ENCODE measurements at regions not wholly inside any gene's neighbourhood (a gene's known extent, or its start where the extent isn't known, plus 50 kb on each side); places are given as distances from the start of the nearest gene placed in this dataset.

DNA sequence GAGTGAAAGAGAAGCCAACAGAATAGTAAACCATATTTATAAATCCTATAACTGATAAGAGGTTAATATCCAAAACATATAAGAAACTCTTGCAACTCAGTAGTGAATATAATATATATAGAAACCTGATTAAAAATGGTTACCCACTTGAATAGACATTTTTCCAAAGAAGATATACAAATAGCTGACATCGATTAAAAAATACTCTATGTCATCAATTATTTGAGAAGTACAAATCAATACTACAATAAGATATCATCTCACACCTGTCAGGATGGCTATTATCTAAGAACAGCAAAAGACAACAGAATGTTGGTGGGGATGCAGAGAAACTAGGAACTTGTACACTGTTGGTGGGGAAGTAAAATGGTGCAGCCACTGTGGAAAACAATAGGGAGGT lies 254.4 kb downstream of the PPARGC1A start:
- H3K27ac ChIP-seq (ENCODE audit: low read length): no peak overlapping the region
- Mint-ChIP-seq H3K9me3 (peaks cover 3 to 8% (median 8%) of the 10 kb centered on the region in 3 donors), H3K36me3 (no peaks in the 10 kb centered on the region), H3K4me1 (no peaks in the 10 kb centered on the region), H3K4me3 (no peak overlapping the region), H3K27ac (no peak overlapping the region), H3K27me3 (no peaks in the 10 kb centered on the region)
- no CpG with 5 or more reads among the region's 1 CpG for WGBS (ENCODE audit: insufficient coverage)
- ATAC-seq (replicated peaks in 1 of 4): no peak
- H3K27me3 ChIP-seq (replicated peaks in 1 of 2; ENCODE audit: control insufficient read depth in 2 of 2, extremely low read depth in 1 of 2, insufficient read depth in 2 of 2, low read length in 1 of 2): no peaks in the 10 kb centered on the region
- H3K4me3 ChIP-seq (ENCODE audit: control insufficient read depth in 1 of 2, extremely low read depth in 1 of 2, low read length in 1 of 2): no peak overlapping the region
- H3K36me3 ChIP-seq (ENCODE audit: control insufficient read depth in 2 of 2, extremely low read depth in 1 of 2, insufficient read depth in 1 of 2, low read length in 1 of 2): no peaks in the 10 kb centered on the region
- DNase-seq: no peak
- ChIA-PET CTCF (no interaction called here), POLR2A (no interaction called here)
- H3K4me1 ChIP-seq (ENCODE audit: control insufficient read depth in 1 of 2, extremely low read depth in 1 of 2, insufficient read depth in 2 of 2, low read length in 2 of 2): no peaks in the 10 kb centered on the region
- H3K9me3 ChIP-seq: no peaks in the 10 kb centered on the region

DNA sequence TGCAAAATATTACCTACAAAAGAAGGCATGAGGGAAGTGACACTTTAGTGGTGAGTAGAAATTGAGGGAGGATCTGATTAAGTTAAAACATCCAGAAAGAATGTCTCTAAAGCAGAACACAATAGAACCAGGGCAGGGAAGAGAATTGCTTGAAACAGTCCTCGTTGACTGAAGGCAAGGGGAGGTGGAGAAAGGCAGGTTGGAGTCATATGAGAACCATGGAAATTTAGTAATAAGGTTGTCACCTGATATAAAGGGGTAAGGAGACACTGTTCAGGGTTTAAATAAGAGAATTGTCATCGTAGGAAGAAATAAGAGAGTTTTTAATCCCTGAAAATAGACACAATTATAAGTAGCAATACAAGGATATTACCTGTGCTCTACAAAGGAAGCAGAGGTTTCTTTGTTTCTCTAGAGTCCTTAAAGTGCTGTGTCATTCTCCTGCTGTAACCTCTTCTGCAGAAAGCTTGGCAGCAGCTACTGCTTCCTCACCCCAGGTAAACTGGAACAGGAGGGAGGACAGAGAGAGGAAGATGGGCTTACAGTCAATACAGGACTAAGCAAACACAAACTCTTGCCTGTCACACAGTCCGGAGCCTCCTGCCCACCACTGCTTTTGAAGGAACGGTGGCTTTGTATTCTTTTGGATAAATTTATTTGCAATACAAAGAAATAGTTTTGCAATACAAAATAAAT lies 258.4 kb downstream of the PPARGC1A start:
- Mint-ChIP-seq H3K4me1 (no peaks in the 10 kb centered on the region), H3K27ac (no peak overlapping the region), H3K4me3 (no peak overlapping the region), H3K27me3 (no peaks in the 10 kb centered on the region), H3K9me3 (peaks cover 3 to 11% (median 8%) of the 10 kb centered on the region in 3 donors), H3K36me3 (no peaks in the 10 kb centered on the region)
- Histone ChIP-seq H3K36me3 (ENCODE audit: control insufficient read depth in 2 of 2, extremely low read depth in 1 of 2, insufficient read depth in 1 of 2, low read length in 1 of 2) (no peaks in the 10 kb centered on the region), H3K27ac (ENCODE audit: low read length) (no peak overlapping the region), H3K4me3 (ENCODE audit: control insufficient read depth in 1 of 2, extremely low read depth in 1 of 2, low read length in 1 of 2) (no peak overlapping the region), H3K27me3 (replicated peaks in 1 of 2; ENCODE audit: control insufficient read depth in 2 of 2, extremely low read depth in 1 of 2, insufficient read depth in 2 of 2, low read length in 1 of 2) (no peaks in the 10 kb centered on the region), H3K4me1 (ENCODE audit: control insufficient read depth in 1 of 2, extremely low read depth in 1 of 2, insufficient read depth in 2 of 2, low read length in 2 of 2) (no peaks in the 10 kb centered on the region), H3K9me3 (no peaks in the 10 kb centered on the region)
- WGBS (ENCODE audit: insufficient coverage): 60% methylated on average over 1 of the region's 4 CpGs
- no peak for ATAC-seq (replicated peaks in 1 of 4)
- ChIA-PET POLR2A (no interaction called here), CTCF (no interaction called here)
- DNase-seq: no peak

DNA sequence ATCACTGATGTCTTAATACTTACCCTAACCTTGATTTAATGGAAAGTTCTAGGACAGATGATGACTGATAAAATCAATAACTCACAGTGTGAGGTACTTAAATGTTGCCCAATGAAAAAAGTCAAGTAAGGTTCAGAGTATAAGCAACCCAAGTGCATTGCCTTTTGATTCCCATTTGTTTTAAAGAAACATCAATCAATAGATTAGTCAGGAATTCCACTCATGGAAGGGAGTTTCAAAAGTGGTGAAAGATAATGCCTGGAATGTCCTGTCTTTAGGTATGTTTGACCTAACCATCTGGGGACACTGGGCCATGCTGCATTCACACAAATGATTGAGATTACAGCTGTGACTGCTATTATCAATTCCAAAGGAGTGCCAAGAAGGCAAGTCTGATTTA lies 259.7 kb downstream of the PPARGC1A start:
- no peak overlapping the region for H3K4me3 Mint-ChIP-seq
- no peak for DNase-seq
- Histone ChIP-seq H3K4me1 (ENCODE audit: control insufficient read depth in 1 of 2, extremely low read depth in 1 of 2, insufficient read depth in 2 of 2, low read length in 2 of 2) (no peaks in the 10 kb centered on the region), H3K9me3 (no peaks in the 10 kb centered on the region), H3K27ac (ENCODE audit: low read length) (no peak overlapping the region), H3K27me3 (replicated peaks in 1 of 2; ENCODE audit: control insufficient read depth in 2 of 2, extremely low read depth in 1 of 2, insufficient read depth in 2 of 2, low read length in 1 of 2) (no peaks in the 10 kb centered on the region), H3K4me3 (ENCODE audit: control insufficient read depth in 1 of 2, extremely low read depth in 1 of 2, low read length in 1 of 2) (no peak overlapping the region), H3K36me3 (ENCODE audit: control insufficient read depth in 2 of 2, extremely low read depth in 1 of 2, insufficient read depth in 1 of 2, low read length in 1 of 2) (no peaks in the 10 kb centered on the region)
- no peak overlapping the region for H3K27ac Mint-ChIP-seq
- no peaks in the 10 kb centered on the region for H3K36me3 Mint-ChIP-seq
- H3K4me1 Mint-ChIP-seq: no peaks in the 10 kb centered on the region
- H3K9me3 Mint-ChIP-seq: peaks cover 3 to 8% (median 7%) of the 10 kb centered on the region in 3 donors
- H3K27me3 Mint-ChIP-seq: no peaks in the 10 kb centered on the region
- ATAC-seq (replicated peaks in 1 of 4): no peak
- CTCF ChIA-PET: no interaction called here
- POLR2A ChIA-PET: no interaction called here

DNA sequence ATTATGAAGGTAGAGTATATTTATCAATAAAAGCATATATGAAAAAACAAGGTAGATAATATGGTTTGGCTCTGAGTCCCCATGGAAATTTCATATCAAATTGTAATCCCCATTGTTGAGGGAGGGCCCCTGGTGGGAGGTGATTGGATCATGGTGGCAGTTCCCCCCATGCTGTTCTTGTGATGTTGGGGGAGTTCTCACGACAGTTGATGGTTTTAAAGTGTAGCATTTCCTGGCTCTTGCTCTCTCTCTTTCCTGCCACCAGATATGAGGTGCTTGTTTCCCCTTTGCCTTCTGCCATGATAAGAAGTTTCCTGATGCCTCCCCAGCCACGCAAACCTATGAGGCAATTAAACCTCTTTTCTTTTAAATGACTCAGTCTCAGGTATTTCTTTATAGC lies 260.4 kb downstream of the PPARGC1A start:
- Mint-ChIP-seq H3K4me1 (no peaks in the 10 kb centered on the region), H3K27ac (no peak overlapping the region), H3K4me3 (no peak overlapping the region), H3K36me3 (no peaks in the 10 kb centered on the region), H3K9me3 (peaks cover 3 to 10% (median 8%) of the 10 kb centered on the region in 3 donors), H3K27me3 (no peaks in the 10 kb centered on the region)
- ATAC-seq (replicated peaks in 1 of 4) (no peak), DNase-seq (no peak)
- no CpG with 5 or more reads among the region's 2 CpGs for WGBS (ENCODE audit: insufficient coverage)
- ChIA-PET POLR2A (no interaction called here), CTCF (no interaction called here)
- Histone ChIP-seq H3K4me3 (ENCODE audit: control insufficient read depth in 1 of 2, extremely low read depth in 1 of 2, low read length in 1 of 2) (no peak overlapping the region), H3K9me3 (no peaks in the 10 kb centered on the region), H3K27ac (ENCODE audit: low read length) (no peak overlapping the region), H3K36me3 (ENCODE audit: control insufficient read depth in 2 of 2, extremely low read depth in 1 of 2, insufficient read depth in 1 of 2, low read length in 1 of 2) (no peaks in the 10 kb centered on the region), H3K4me1 (ENCODE audit: control insufficient read depth in 1 of 2, extremely low read depth in 1 of 2, insufficient read depth in 2 of 2, low read length in 2 of 2) (no peaks in the 10 kb centered on the region), H3K27me3 (replicated peaks in 1 of 2; ENCODE audit: control insufficient read depth in 2 of 2, extremely low read depth in 1 of 2, insufficient read depth in 2 of 2, low read length in 1 of 2) (no peaks in the 10 kb centered on the region)

DNA sequence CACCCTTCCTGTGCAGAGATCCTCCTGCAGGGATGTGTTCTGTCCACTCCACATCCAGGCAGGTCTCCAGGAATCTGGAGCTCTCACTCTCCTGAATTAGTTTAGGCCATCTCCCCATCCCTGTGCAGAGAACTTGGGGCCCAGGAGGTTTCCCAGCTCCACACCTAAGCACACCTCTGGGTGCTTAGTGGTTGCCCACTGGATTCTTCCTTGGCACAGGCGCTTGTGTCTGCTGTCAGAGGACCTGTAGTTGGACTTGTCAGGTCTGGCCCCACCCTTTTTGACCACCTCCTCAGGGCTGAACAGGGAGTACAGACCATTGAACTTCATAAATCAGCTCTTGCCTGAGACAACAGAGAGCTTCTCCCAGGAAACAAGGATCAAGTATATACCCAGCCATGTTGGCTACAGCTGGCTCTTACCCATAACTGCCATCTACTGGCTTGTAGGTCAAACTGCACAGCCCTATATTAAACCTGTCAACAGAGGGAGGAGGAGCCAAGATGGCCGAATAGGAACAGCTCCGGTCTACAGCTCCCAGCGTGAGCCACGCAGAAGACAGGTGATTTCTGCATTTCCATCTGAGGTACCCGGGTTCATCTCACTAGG lies 275.5 kb downstream of the PPARGC1A start:
- Mint-ChIP-seq H3K36me3 (no peaks in the 10 kb centered on the region), H3K27me3 (no peaks in the 10 kb centered on the region), H3K27ac (no peak overlapping the region), H3K4me1 (no peaks in the 10 kb centered on the region), H3K4me3 (no peak overlapping the region), H3K9me3 (peaks cover 0 to 3% (median 2%) of the 10 kb centered on the region in 3 donors)
- no peak for DNase-seq
- no peaks in the 10 kb centered on the region for H3K36me3 ChIP-seq (ENCODE audit: control insufficient read depth in 2 of 2, extremely low read depth in 1 of 2, insufficient read depth in 1 of 2, low read length in 1 of 2)
- ChIA-PET POLR2A (interaction anchor here in 1 of 2 donors (0.7 kb wide), 1 partner anchor 14 kb away, joined by 3 read pairs; no protein-coding TSS in a partner anchor), CTCF (no interaction called here)
- no peaks in the 10 kb centered on the region for H3K27me3 ChIP-seq (replicated peaks in 1 of 2; ENCODE audit: control insufficient read depth in 2 of 2, extremely low read depth in 1 of 2, insufficient read depth in 2 of 2, low read length in 1 of 2)
- H3K9me3 ChIP-seq: no peaks in the 10 kb centered on the region
- ATAC-seq (replicated peaks in 1 of 4): no peak
- H3K4me1 ChIP-seq (ENCODE audit: control insufficient read depth in 1 of 2, extremely low read depth in 1 of 2, insufficient read depth in 2 of 2, low read length in 2 of 2): no peaks in the 10 kb centered on the region
- no CpG with 5 or more reads among the region's 6 CpGs for WGBS (ENCODE audit: insufficient coverage)
- H3K4me3 ChIP-seq (ENCODE audit: control insufficient read depth in 1 of 2, extremely low read depth in 1 of 2, low read length in 1 of 2): no peak overlapping the region
- H3K27ac ChIP-seq (ENCODE audit: low read length): no peak overlapping the region

DNA sequence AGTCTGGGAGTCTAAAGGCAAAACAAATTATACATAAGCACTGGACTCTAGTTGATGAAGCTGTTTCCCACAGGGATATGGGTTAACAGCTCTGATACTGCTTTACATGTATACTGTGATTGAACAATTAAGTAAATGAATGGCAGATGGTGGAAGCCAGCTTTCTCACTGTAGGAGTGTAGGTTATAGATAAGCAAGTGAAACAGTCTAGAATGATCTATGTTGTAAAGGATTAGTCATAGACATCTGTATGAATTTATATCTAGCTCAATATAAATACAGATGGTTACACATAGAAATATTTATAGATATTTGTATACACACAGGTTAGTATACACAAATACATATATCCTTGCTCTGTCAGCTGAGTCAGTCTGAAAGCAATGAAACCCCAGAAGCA lies 276.1 kb downstream of the PPARGC1A start:
- Mint-ChIP-seq H3K36me3 (no peaks in the 10 kb centered on the region), H3K9me3 (peaks cover 0 to 3% (median 3%) of the 10 kb centered on the region in 3 donors), H3K4me1 (no peaks in the 10 kb centered on the region), H3K27me3 (no peaks in the 10 kb centered on the region), H3K27ac (no peak overlapping the region), H3K4me3 (no peak overlapping the region)
- no peaks in the 10 kb centered on the region for H3K27me3 ChIP-seq (replicated peaks in 1 of 2; ENCODE audit: control insufficient read depth in 2 of 2, extremely low read depth in 1 of 2, insufficient read depth in 2 of 2, low read length in 1 of 2)
- no peaks in the 10 kb centered on the region for H3K4me1 ChIP-seq (ENCODE audit: control insufficient read depth in 1 of 2, extremely low read depth in 1 of 2, insufficient read depth in 2 of 2, low read length in 2 of 2)
- ChIA-PET POLR2A (interaction anchor here in 1 of 2 donors (0.7 kb wide), 1 partner anchor 14 kb away, joined by 3 read pairs; no protein-coding TSS in a partner anchor), CTCF (no interaction called here)
- no peaks in the 10 kb centered on the region for H3K36me3 ChIP-seq (ENCODE audit: control insufficient read depth in 2 of 2, extremely low read depth in 1 of 2, insufficient read depth in 1 of 2, low read length in 1 of 2)
- H3K4me3 ChIP-seq (ENCODE audit: control insufficient read depth in 1 of 2, extremely low read depth in 1 of 2, low read length in 1 of 2): no peak overlapping the region
- DNase-seq (no peak), ATAC-seq (replicated peaks in 1 of 4) (no peak)
- H3K27ac ChIP-seq (ENCODE audit: low read length): no peak overlapping the region
- no peaks in the 10 kb centered on the region for H3K9me3 ChIP-seq
